GM12873 (cell line): ENCODE measurements at regions not wholly inside any gene's neighbourhood (a gene's known extent, or its start where the extent isn't known, plus 50 kb on each side); places are given as distances from the start of the nearest gene placed in this dataset.

Experiments
- CTCF ChIP-seq: IDR thresholded peaks from 2 replicates; pipeline ENCODE4 v1.5.1; 2012; ENCODE audit warnings: low read depth, mild to moderate bottlenecking, moderate library complexity, low read length, control low read depth; ENCODE audit not compliant: insufficient read depth; ENCODE audit errors: missing control alignments

GRCh38 chr9:84486663-84487062, 146.1 kb upstream of the SLC28A3 start:
- TF ChIP-seq CTCF, result no peak

- no peak for TF ChIP-seq CTCF
These were observed 149.8 kb upstream of the SLC28A3 start for GRCh38 chr9:84490206-84490841.

GRCh38 chr9:84490842-84491325, 150.3 kb upstream of the SLC28A3 start:
- TF ChIP-seq CTCF, result no peak

GRCh38 chr9:84492366-84493159, 152.0 kb upstream of the SLC28A3 start:
- no peak for TF ChIP-seq CTCF

GRCh38 chr9:84493284-84493947, 152.9 kb upstream of the SLC28A3 start:
- no peak for TF ChIP-seq CTCF

- TF ChIP-seq CTCF, result no peak
These were observed 159.5 kb upstream of the SLC28A3 start for GRCh38 chr9:84499969-84500582.

GRCh38 chr9:84500826-84501225, 160.3 kb upstream of the SLC28A3 start:
- no peak for TF ChIP-seq CTCF
